GM18870 (cell line): ENCODE measurements at regions not wholly inside any gene's neighbourhood (a gene's known extent, or its start where the extent isn't known, plus 50 kb on each side); places are given as distances from the start of the nearest gene placed in this dataset.

ENCODE experiments used
- ATAC-seq: cut with Tn5 transposase; IDR thresholded peaks from one replicate; pipeline ENCODE4 v1.9.1; 2021; ENCODE audit warnings: moderate library complexity; ENCODE audit not compliant: unreplicated experiment

DNA sequence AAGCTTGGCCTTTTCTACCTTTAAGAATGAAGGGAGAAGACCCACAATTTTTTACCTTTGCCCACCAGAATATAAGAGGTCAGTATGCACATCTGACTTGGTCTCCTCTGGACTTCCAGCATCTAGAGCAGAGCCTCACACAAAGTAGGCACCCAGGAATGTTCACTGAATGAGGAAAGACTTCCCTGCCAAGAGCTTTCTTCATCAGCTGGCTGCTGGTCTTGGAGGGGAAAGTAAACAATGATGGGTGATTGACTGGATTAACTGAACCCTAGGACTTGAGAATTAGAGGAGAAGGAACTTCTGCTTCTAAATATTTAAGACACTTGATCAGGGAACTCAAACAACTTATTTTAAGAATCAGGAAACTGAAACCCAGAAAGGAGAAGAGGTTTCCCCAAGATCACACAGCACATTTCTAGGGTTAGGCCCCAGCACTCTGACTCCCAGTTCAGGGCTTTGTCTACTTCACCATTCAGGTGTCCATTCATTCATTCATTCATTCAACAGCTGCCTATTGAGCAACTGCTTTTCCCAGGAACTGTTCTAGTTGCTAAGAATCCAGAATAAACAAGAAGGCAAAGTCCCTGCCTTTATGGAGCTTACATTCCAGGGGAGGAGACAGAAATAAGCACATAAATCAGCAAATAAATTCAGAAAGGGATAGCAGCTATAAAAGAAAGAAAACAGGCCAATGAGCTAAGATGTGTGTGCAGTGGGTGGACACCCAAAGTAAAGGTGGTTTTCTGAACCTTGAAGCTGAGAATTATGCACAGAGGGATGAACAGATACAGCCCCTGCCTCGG, 216.9 kb upstream of the LRFN2 start:
- ATAC-seq, result no peak

DNA sequence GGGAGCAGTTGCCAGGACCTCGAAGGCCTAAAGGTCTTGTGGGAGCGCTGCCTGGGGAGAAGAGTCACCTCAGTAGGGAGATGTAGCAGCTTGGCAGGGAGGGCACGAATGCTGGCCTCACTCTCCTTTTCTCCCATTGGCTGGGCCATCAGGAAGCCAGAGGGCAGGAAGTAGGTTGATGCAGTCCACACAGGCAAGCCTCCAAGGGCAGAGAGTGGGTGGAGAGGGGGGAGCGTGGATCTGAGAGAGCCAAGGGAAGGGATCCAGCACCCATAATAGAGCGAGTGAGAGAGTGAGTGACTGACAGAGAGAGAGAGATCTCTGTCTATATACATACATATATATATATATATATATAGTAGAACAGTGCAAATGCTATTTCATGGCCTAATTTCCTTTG, 215.3 kb upstream of the LRFN2 start:
- no peak for ATAC-seq

- no peak for ATAC-seq
Measured at GRCh38 chr6:40799296-40800140, 212.4 kb upstream of the LRFN2 start.

GRCh38 chr6:40798069-40798770, 211.1 kb upstream of the LRFN2 start:
- no peak for ATAC-seq

- ATAC-seq, result no peak
Measured at GRCh38 chr6:40796260-40797221, 209.4 kb upstream of the LRFN2 start.

DNA sequence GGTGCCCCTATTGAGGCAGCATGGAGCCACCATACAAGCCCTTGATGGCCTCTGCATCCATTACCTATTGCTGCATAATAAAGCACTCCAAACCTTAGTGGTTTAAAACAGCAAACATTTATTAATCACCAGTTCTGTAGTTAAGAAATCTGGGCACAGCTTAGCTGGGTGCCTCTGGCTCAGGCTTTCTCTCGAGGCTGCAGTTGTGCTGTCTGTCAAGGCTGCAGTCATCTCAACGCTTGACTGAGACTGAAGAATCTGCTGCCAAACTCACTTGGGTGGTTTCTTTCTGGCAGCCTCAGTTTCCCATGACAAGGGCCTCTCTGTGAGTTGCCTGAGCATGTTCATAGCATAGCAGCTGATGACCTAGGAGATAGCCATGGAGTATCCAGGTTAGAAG, 207.4 kb upstream of the LRFN2 start:
- ATAC-seq, result no peak

DNA sequence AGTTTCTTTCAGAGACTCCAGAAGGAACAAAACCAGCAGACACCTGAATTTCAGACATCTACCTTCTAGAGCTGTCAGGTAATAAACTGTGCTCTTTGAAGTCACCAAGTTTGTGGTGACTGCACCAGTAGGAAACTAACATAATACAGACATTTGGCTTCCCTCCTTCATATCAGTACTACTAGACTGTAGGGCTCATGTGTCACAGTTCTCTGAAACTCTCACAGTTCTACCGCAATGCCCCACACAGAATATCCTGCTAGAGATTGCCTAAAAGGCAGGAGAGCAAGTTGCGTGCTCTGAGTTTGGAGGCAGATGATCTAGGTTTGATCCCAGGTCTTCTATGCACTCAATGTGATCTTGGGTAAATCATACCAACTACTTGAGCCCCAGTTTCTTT, 205.0 kb upstream of the LRFN2 start:
- ATAC-seq, result no peak

DNA sequence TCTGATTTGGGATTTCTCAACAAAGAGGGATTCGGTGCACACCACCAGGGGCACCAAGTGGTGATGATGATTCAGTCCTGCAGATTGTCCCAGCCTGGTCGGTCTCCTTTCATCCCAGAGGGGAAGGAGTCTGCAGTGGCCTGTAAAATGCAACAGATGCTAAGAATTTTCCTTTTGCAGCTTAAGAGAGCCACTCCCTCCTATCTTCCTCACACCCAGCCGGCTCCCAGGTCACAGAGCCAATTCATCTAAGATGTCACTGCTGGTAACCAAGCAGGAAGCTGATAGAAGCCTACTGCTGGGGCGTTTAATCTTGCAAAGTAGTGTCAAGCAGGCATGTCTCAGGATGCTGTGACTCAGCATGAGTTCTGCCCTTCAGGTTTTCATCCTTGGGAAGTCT, 203.8 kb upstream of the LRFN2 start:
- no peak for ATAC-seq

DNA sequence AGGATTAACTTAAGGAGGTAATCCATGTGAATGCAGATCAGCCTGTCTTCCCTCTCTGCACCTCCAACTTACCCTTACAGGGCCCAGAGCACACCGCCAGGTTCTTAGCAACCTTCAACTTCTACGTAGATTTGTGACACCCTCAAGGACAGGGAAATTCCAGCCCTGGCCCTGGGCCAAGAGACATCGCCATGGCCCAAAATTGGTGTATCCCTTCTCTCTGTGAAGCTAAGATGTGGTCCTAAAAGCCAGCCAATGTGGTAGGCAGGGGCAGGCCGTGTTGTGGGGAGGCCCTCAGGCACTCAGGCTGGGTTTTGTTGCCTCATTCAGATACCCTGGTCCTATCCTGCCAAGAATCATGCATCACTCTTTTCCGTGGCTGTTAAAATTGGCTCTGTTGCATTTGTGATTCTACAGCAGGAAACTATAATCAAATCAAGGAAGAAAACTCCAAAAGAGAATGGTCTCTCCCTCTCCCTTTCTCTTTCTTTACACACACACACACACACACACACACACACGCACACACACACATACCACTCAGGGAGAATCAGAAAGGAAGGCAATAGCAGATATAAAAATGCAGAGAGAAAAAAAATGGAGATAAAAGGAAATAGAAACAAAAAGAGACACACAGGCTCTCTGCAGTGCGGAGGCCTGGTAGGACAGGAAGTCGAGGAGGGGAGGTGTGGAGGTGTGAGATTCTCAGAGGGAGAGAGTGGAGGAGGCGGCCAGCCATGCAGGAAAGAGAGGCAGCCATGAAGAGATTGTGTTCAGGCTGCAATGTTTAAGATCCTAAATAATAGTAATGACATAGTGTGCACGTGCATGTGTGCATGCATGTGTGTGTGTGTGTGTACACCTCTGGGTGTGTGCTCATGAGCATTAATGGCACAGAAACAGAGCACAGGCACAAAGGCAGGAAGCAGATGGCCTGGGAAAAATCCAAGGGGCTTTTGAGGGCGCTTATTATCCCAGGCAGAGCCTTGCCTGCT, 201.8 kb upstream of the LRFN2 start:
- ATAC-seq, result no peak

DNA sequence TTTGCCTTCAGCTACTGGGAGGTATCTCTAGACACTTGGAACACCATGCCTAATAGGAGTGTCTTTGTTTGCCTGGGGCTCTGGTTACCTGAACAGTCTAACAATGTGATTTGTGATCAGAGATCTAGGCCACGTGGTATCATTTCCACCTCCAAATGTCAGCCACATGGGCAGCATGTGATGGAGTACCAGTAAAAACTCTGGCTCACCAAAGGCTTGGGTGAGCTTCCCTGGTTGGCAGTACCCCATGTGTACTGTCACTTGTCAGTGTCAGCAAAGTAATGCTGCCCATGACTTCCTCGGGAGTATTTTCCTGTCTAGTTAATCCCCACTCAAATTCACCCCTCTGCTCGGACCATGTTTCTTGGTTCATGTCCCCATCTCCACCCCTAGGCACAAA, 195.2 kb upstream of the LRFN2 start:
- no peak for ATAC-seq

DNA sequence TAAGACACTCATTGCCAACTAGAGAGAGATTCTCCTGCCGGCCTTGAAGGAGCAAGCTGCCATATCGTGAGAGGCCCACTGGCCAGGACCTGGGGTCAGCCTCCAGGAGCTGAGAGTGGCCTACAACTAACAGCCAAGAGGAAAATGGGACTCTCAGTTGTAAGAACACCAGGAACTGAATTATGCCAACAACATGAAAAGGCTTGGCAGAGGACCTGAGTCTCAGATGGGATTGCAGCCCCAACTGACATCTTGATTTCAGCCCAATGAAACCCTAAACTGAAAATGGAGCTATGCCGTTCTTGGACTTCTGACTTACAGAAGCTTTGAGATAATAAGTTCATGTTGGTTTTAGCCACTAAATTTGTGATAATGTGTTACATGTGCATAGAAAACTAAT, 193.5 kb upstream of the LRFN2 start:
- no peak for ATAC-seq

DNA sequence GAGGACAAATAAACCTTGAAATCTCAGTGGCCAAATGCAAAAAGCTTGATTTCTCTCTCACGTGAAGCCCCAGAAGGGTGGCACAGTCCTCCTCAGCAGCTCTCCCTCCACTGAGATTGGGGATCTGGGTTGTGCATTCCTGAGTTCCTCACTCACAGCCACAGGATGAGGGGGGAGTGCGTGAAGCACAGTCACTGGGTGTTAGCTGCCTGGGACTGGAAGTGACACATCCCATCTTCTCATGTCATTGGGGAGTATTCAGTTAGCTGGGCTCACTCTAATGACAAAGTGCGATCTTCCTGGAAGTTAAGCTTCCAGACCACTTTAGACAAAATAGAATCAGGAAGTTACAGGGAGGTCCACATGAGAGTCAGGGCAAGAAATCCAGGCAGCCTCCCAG, 192.2 kb upstream of the LRFN2 start:
- no peak for ATAC-seq

- no peak for ATAC-seq
Measured at GRCh38 chr6:40778918-40779317, 191.8 kb upstream of the LRFN2 start.

DNA sequence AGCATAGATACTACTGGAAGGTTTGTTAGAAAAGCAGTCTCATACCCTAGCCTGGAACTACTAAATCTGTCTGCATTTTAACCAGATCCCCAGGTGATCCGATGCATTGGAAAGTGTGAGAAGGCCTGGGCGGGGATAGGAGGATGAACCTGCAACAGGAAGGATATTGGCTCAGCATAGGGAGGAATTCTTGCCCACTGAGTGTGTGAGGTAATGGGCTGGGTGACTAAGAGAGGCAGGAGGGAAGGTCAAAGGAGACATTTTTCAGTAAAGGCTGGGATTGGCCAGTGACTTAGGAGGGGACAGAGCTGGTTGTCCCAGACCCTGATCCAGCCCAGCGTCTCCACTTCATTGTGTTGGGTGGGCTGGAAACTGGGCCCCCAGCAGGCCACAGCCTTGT, 191.0 kb upstream of the LRFN2 start:
- ATAC-seq, result no peak

- ATAC-seq, result no peak
Measured at GRCh38 chr6:40774932-40775331, 187.8 kb upstream of the LRFN2 start.

GRCh38 chr6:40770794-40771193, 183.6 kb upstream of the LRFN2 start:
- ATAC-seq, result no peak

- no peak for ATAC-seq
Measured at GRCh38 chr6:40764726-40765125, 177.6 kb upstream of the LRFN2 start.

- no peak for ATAC-seq
Measured at GRCh38 chr6:40762981-40763380, 175.8 kb upstream of the LRFN2 start.

DNA sequence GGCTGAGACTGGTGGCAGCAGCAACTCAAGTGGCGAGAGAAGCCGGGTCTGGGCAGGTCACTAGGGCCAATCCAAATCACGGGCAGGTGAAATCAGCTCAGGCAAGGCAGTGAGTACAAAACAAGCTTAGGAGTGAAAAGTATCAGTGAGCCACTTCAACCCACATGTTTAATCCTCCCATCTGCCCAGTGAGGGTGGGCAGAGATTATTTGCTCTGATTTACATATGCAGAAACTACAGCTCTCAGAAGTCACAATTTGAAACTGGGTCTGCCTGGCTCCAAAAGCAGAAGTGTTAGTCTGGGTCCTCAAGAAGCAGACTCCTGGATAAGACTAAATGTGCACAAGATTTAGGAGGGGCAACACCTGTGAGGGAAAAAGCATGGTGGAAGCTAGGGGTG, 173.7 kb upstream of the LRFN2 start:
- no peak for ATAC-seq
